ENCODE measurements at regions not wholly inside any gene's neighbourhood (a gene's known extent, or its start where the extent isn't known, plus 50 kb on each side); places are given as distances from the start of the nearest gene placed in this dataset.

- Histone ChIP-seq H3K9me1 (ENCODE audit: control insufficient read depth, extremely low read depth, insufficient read depth, low read length) (no peaks in the 10 kb centered on the region), H3K4me2 (ENCODE audit: control insufficient read depth, extremely low read depth, insufficient read depth, low read depth, low read length) (no peak overlapping the region), H3K27ac (ENCODE audit: control insufficient read depth, insufficient read depth, low read length) (no peak overlapping the region), H3K9me3 (ENCODE audit: control insufficient read depth, low read depth, low read length) (no peaks in the 10 kb centered on the region), H2AFZ (ENCODE audit: control insufficient read depth, low read length) (no peak overlapping the region), H3K4me1 (ENCODE audit: control insufficient read depth, extremely low read depth, insufficient read depth, low read length) (peaks cover 7% of the 10 kb centered on the region), H3K27me3 (ENCODE audit: control insufficient read depth, extremely low read depth, insufficient read depth, low read length) (no peaks in the 10 kb centered on the region), H3K79me2 (ENCODE audit: control insufficient read depth, insufficient read depth, low read length) (no peaks in the 10 kb centered on the region), H3K9ac (ENCODE audit: control insufficient read depth, extremely low read depth, insufficient read depth, low read length) (no peak overlapping the region), H4K20me1 (ENCODE audit: control insufficient read depth, extremely low read depth, insufficient read depth, low read length) (no peaks in the 10 kb centered on the region), H3K4me3 (ENCODE audit: control insufficient read depth in 2 of 3, extremely low read depth in 1 of 3, insufficient read depth in 2 of 3, low read depth in 1 of 3, low read length in 3 of 3) (no peak overlapping the region), H3K36me3 (ENCODE audit: control insufficient read depth in 2 of 2, extremely low read depth in 1 of 2, insufficient read depth in 2 of 2, low read length in 2 of 2) (no peaks in the 10 kb centered on the region)
- FAIRE-seq (no peak), DNase-seq (ENCODE audit: low read depth, low spot score) (no peak)
- TF ChIP-seq CTCF (optimal IDR thresholded peaks at IDR 0.05 in 1 of 3, IDR thresholded peaks at IDR 0.05 in 1 of 3, conservative IDR thresholded peaks at IDR 0.05 in 1 of 3; ENCODE audit: extremely low read depth in 1 of 3, insufficient read depth in 2 of 3, low read length in 3 of 3) (no peak), EZH2 (IDR thresholded peaks at IDR 0.05; ENCODE audit: low read length) (no peak)
- dilution Hi-C loops (cut with MboI; ENCODE audit: extremely low pct_ligation_motif_present, low sequenced_read_pairs): no loop called here
Measured at GRCh38 chr9:108356806-108357205, 499.0 kb downstream of the ACTL7B start.

- H2AFZ ChIP-seq (ENCODE audit: control insufficient read depth, low read length): peak overlapping the region; percentile 43
- H3K79me2 ChIP-seq (ENCODE audit: control insufficient read depth, insufficient read depth, low read length): no peaks in the 10 kb centered on the region
- H3K36me3 ChIP-seq (ENCODE audit: control insufficient read depth in 2 of 2, extremely low read depth in 1 of 2, insufficient read depth in 2 of 2, low read length in 2 of 2): no peaks in the 10 kb centered on the region
- H3K27ac ChIP-seq (ENCODE audit: control insufficient read depth, insufficient read depth, low read length): peak overlapping the region; percentile 48
- H3K9me1 ChIP-seq (ENCODE audit: control insufficient read depth, extremely low read depth, insufficient read depth, low read length): no peaks in the 10 kb centered on the region
- FAIRE-seq (peak; percentile 92), DNase-seq (ENCODE audit: low read depth, low spot score) (no peak)
- dilution Hi-C loops (cut with MboI; ENCODE audit: extremely low pct_ligation_motif_present, low sequenced_read_pairs): no loop called here
- no peaks in the 10 kb centered on the region for H3K27me3 ChIP-seq (ENCODE audit: control insufficient read depth, extremely low read depth, insufficient read depth, low read length)
- H3K4me3 ChIP-seq (ENCODE audit: control insufficient read depth in 2 of 3, extremely low read depth in 1 of 3, insufficient read depth in 2 of 3, low read depth in 1 of 3, low read length in 3 of 3): no peak overlapping the region
- H3K4me1 ChIP-seq (ENCODE audit: control insufficient read depth, extremely low read depth, insufficient read depth, low read length): peaks cover 17% of the 10 kb centered on the region
- H4K20me1 ChIP-seq (ENCODE audit: control insufficient read depth, extremely low read depth, insufficient read depth, low read length): no peaks in the 10 kb centered on the region
- no peaks in the 10 kb centered on the region for H3K9me3 ChIP-seq (ENCODE audit: control insufficient read depth, low read depth, low read length)
- H3K4me2 ChIP-seq (ENCODE audit: control insufficient read depth, extremely low read depth, insufficient read depth, low read depth, low read length): peak overlapping the region; percentile 42
- TF ChIP-seq EZH2 (IDR thresholded peaks at IDR 0.05; ENCODE audit: low read length) (no peak), CTCF (optimal IDR thresholded peaks at IDR 0.05 in 1 of 3, IDR thresholded peaks at IDR 0.05 in 1 of 3, conservative IDR thresholded peaks at IDR 0.05 in 1 of 3; ENCODE audit: extremely low read depth in 1 of 3, insufficient read depth in 2 of 3, low read length in 3 of 3) (no peak)
- H3K9ac ChIP-seq (ENCODE audit: control insufficient read depth, extremely low read depth, insufficient read depth, low read length): no peak overlapping the region
Measured at GRCh38 chr9:108351571-108351970, 504.2 kb downstream of the ACTL7B start.

Measured in keratinocyte (primary cell).